ENCODE measurements at regions not wholly inside any gene's neighbourhood (a gene's known extent, or its start where the extent isn't known, plus 50 kb on each side); places are given as distances from the start of the nearest gene placed in this dataset.
"Not testable (repeated sequence)": the region's sequence is repeated elsewhere in the genome, so short reads cannot be mapped to it uniquely, and the experiment has no call there.

- no peaks in the 10 kb centered on the region for H3K4me1 ChIP-seq (ENCODE audit: control insufficient read depth in 2 of 2, insufficient read depth in 1 of 2, low read depth in 1 of 2, low read length in 2 of 2)
- H3K4me2 ChIP-seq (ENCODE audit: insufficient read depth, low read length, poor library complexity, severe bottlenecking) = no peak overlapping the region
- H3K27ac ChIP-seq (replicated peaks; ENCODE audit: low read length) = no peak overlapping the region
- no peak overlapping the region for H2BK5ac ChIP-seq (ENCODE audit: low read length)
- no peak overlapping the region for H2AK5ac ChIP-seq (ENCODE audit: low read depth, low read length)
- H3K79me1 ChIP-seq (ENCODE audit: low read depth, low read length) = no peaks in the 10 kb centered on the region
- no peak overlapping the region for H4K8ac ChIP-seq (ENCODE audit: low read depth, low read length)
- H3K36me3 ChIP-seq (replicated peaks in 1 of 2; ENCODE audit: control insufficient read depth in 2 of 2, insufficient read depth in 2 of 2, low read length in 2 of 2) = no peaks in the 10 kb centered on the region
- H2BK15ac ChIP-seq (ENCODE audit: low read length) = no peak overlapping the region
- H3K14ac ChIP-seq (ENCODE audit: low read length) = no peak overlapping the region
- DNase-seq (ENCODE audit: low spot score) = no peak
- no peak overlapping the region for H2AFZ ChIP-seq (ENCODE audit: low read length)
- no peak overlapping the region for H2BK120ac ChIP-seq (ENCODE audit: low read depth, low read length)
- H3K27me3 ChIP-seq (ENCODE audit: control insufficient read depth in 3 of 3, insufficient read depth in 3 of 3, low read depth in 1 of 3, low read length in 3 of 3) = peaks cover 0 to 5% (median 0%) of the 10 kb centered on the region in 3 experiments
- H2BK12ac ChIP-seq (ENCODE audit: low read length) = no peak overlapping the region
- no peak overlapping the region for H3K18ac ChIP-seq (ENCODE audit: low read length)
- H3K4me3 ChIP-seq (ENCODE audit: low read length in 2 of 2) = no peak overlapping the region
- H3K4ac ChIP-seq (ENCODE audit: low read length) = no peak overlapping the region
- no CpG with 5 or more reads among the region's 2 CpGs for WGBS, 2 donors (ENCODE audit: extremely low coverage in 2 of 2, insufficient read length in 2 of 2, insufficient replicate concordance in 1 of 2)
- H3K23ac ChIP-seq (ENCODE audit: low read depth, low read length, poor library complexity) = no peak overlapping the region
- no peak overlapping the region for H3K9ac ChIP-seq (ENCODE audit: low read depth, low read length, poor library complexity)
- peaks cover 0 to 2% of the 10 kb centered on the region in 2 donors for H3K9me3 ChIP-seq (replicated peaks in 1 of 2; ENCODE audit: control insufficient read depth in 2 of 2, insufficient read depth in 1 of 2, low read depth in 1 of 2, low read length in 2 of 2)
- H4K91ac ChIP-seq (ENCODE audit: low read depth, low read length, poor library complexity) = no peak overlapping the region
Observed at GRCh38 chr5:135169753-135170152, 135.7 kb upstream of the PITX1 start.

GRCh38 chr5:135167634-135168033 is 133.6 kb upstream of the PITX1 start:
- no CpG with 5 or more reads among the region's 4 CpGs for WGBS, 2 donors (ENCODE audit: extremely low coverage in 2 of 2, insufficient read length in 2 of 2, insufficient replicate concordance in 1 of 2)
- H3K27me3 ChIP-seq (ENCODE audit: control insufficient read depth in 3 of 3, insufficient read depth in 3 of 3, low read depth in 1 of 3, low read length in 3 of 3) = peaks cover 0 to 5% (median 0%) of the 10 kb centered on the region in 3 experiments
- DNase-seq (ENCODE audit: low spot score) = no peak

GRCh38 chr5:135164873-135165614 is 131.0 kb upstream of the PITX1 start:
- H3K79me1 ChIP-seq (ENCODE audit: low read depth, low read length); H3K4me1 ChIP-seq (ENCODE audit: control insufficient read depth in 2 of 2, insufficient read depth in 1 of 2, low read depth in 1 of 2, low read length in 2 of 2); H3K9ac ChIP-seq (ENCODE audit: low read depth, low read length, poor library complexity); H3K4ac ChIP-seq (ENCODE audit: low read length); H2BK120ac ChIP-seq (ENCODE audit: low read depth, low read length); H3K23ac ChIP-seq (ENCODE audit: low read depth, low read length, poor library complexity); H3K4me3 ChIP-seq (ENCODE audit: low read length in 2 of 2); H4K8ac ChIP-seq (ENCODE audit: low read depth, low read length); H2BK15ac ChIP-seq (ENCODE audit: low read length); H3K4me2 ChIP-seq (ENCODE audit: insufficient read depth, low read length, poor library complexity, severe bottlenecking); H3K9me3 ChIP-seq (replicated peaks in 1 of 2; ENCODE audit: control insufficient read depth in 2 of 2, insufficient read depth in 1 of 2, low read depth in 1 of 2, low read length in 2 of 2); H3K18ac ChIP-seq (ENCODE audit: low read length); H2BK12ac ChIP-seq (ENCODE audit: low read length); DNase-seq (ENCODE audit: low spot score); H2BK5ac ChIP-seq (ENCODE audit: low read length); H4K91ac ChIP-seq (ENCODE audit: low read depth, low read length, poor library complexity); H3K36me3 ChIP-seq (replicated peaks in 1 of 2; ENCODE audit: control insufficient read depth in 2 of 2, insufficient read depth in 2 of 2, low read length in 2 of 2); H2AFZ ChIP-seq (ENCODE audit: low read length); H2AK5ac ChIP-seq (ENCODE audit: low read depth, low read length); H3K27ac ChIP-seq (replicated peaks; ENCODE audit: low read length); H3K14ac ChIP-seq (ENCODE audit: low read length): not testable (repeated sequence)
- peaks cover 0 to 11% (median 0%) of the 10 kb centered on the region in 3 experiments for H3K27me3 ChIP-seq (ENCODE audit: control insufficient read depth in 3 of 3, insufficient read depth in 3 of 3, low read depth in 1 of 3, low read length in 3 of 3)
- WGBS, 2 donors (ENCODE audit: extremely low coverage in 2 of 2, insufficient read length in 2 of 2, insufficient replicate concordance in 1 of 2) = no CpG with 5 or more reads among the region's 4 CpGs

More at GRCh38 chr5:135167634-135168033, 133.6 kb upstream of the PITX1 start:
- no peak overlapping the region for H3K4me3 ChIP-seq (ENCODE audit: low read length in 2 of 2)
- no peak overlapping the region for H2BK12ac ChIP-seq (ENCODE audit: low read length)
- H3K14ac ChIP-seq (ENCODE audit: low read length) = no peak overlapping the region
- H2BK120ac ChIP-seq (ENCODE audit: low read depth, low read length) = no peak overlapping the region
- no peaks in the 10 kb centered on the region for H3K36me3 ChIP-seq (replicated peaks in 1 of 2; ENCODE audit: control insufficient read depth in 2 of 2, insufficient read depth in 2 of 2, low read length in 2 of 2)
- H3K79me1 ChIP-seq (ENCODE audit: low read depth, low read length) = no peaks in the 10 kb centered on the region
- H3K27ac ChIP-seq (replicated peaks; ENCODE audit: low read length) = no peak overlapping the region
- no peak overlapping the region for H4K8ac ChIP-seq (ENCODE audit: low read depth, low read length)
- peaks cover 0 to 2% of the 10 kb centered on the region in 2 donors for H3K9me3 ChIP-seq (replicated peaks in 1 of 2; ENCODE audit: control insufficient read depth in 2 of 2, insufficient read depth in 1 of 2, low read depth in 1 of 2, low read length in 2 of 2)
- H3K9ac ChIP-seq (ENCODE audit: low read depth, low read length, poor library complexity) = no peak overlapping the region
- no peak overlapping the region for H3K4ac ChIP-seq (ENCODE audit: low read length)
- no peak overlapping the region for H4K91ac ChIP-seq (ENCODE audit: low read depth, low read length, poor library complexity)
- H2AFZ ChIP-seq (ENCODE audit: low read length) = no peak overlapping the region
- H3K23ac ChIP-seq (ENCODE audit: low read depth, low read length, poor library complexity) = no peak overlapping the region
- H2AK5ac ChIP-seq (ENCODE audit: low read depth, low read length) = no peak overlapping the region
- H3K18ac ChIP-seq (ENCODE audit: low read length) = no peak overlapping the region
- no peak overlapping the region for H3K4me2 ChIP-seq (ENCODE audit: insufficient read depth, low read length, poor library complexity, severe bottlenecking)
- H2BK15ac ChIP-seq (ENCODE audit: low read length) = no peak overlapping the region
- H2BK5ac ChIP-seq (ENCODE audit: low read length) = no peak overlapping the region
- H3K4me1 ChIP-seq (ENCODE audit: control insufficient read depth in 2 of 2, insufficient read depth in 1 of 2, low read depth in 1 of 2, low read length in 2 of 2) = no peaks in the 10 kb centered on the region

- Histone ChIP-seq H3K27me3 (ENCODE audit: control insufficient read depth in 3 of 3, insufficient read depth in 3 of 3, low read depth in 1 of 3, low read length in 3 of 3) (peaks cover 0 to 9% (median 0%) of the 10 kb centered on the region in 3 experiments), H3K36me3 (replicated peaks in 1 of 2; ENCODE audit: control insufficient read depth in 2 of 2, insufficient read depth in 2 of 2, low read length in 2 of 2) (no peaks in the 10 kb centered on the region)
Observed at GRCh38 chr5:135163964-135164363, 129.9 kb upstream of the PITX1 start.

More at GRCh38 chr5:135163964-135164363, 129.9 kb upstream of the PITX1 start:
- Histone ChIP-seq H2AFZ (ENCODE audit: low read length) (no peak overlapping the region), H3K27ac (replicated peaks; ENCODE audit: low read length) (no peak overlapping the region), H2AK5ac (ENCODE audit: low read depth, low read length) (no peak overlapping the region), H3K23ac (ENCODE audit: low read depth, low read length, poor library complexity) (no peak overlapping the region), H3K14ac (ENCODE audit: low read length) (no peak overlapping the region), H3K4me1 (ENCODE audit: control insufficient read depth in 2 of 2, insufficient read depth in 1 of 2, low read depth in 1 of 2, low read length in 2 of 2) (no peaks in the 10 kb centered on the region), H3K9ac (ENCODE audit: low read depth, low read length, poor library complexity) (no peak overlapping the region), H3K79me1 (ENCODE audit: low read depth, low read length) (no peaks in the 10 kb centered on the region), H2BK15ac (ENCODE audit: low read length) (no peak overlapping the region), H3K9me3 (replicated peaks in 1 of 2; ENCODE audit: control insufficient read depth in 2 of 2, insufficient read depth in 1 of 2, low read depth in 1 of 2, low read length in 2 of 2) (peaks cover 0 to 2% of the 10 kb centered on the region in 2 donors), H4K91ac (ENCODE audit: low read depth, low read length, poor library complexity) (no peak overlapping the region), H3K4me2 (ENCODE audit: insufficient read depth, low read length, poor library complexity, severe bottlenecking) (no peak overlapping the region), H2BK5ac (ENCODE audit: low read length) (no peak overlapping the region), H3K4me3 (ENCODE audit: low read length in 2 of 2) (no peak overlapping the region), H4K8ac (ENCODE audit: low read depth, low read length) (no peak overlapping the region), H2BK12ac (ENCODE audit: low read length) (no peak overlapping the region), H3K18ac (ENCODE audit: low read length) (no peak overlapping the region), H2BK120ac (ENCODE audit: low read depth, low read length) (no peak overlapping the region), H3K4ac (ENCODE audit: low read length) (no peak overlapping the region)
- WGBS, 2 donors (ENCODE audit: extremely low coverage in 2 of 2, insufficient read length in 2 of 2, insufficient replicate concordance in 1 of 2) = 100% methylated on average over 1 of the region's 2 CpGs; no CpG with 5 or more reads in 1 of the 2 donors
- DNase-seq (ENCODE audit: low spot score) = no peak

All from neuronal stem cell (in vitro differentiated cells).